ENCODE measurements at regions not wholly inside any gene's neighbourhood (a gene's known extent, or its start where the extent isn't known, plus 50 kb on each side); places are given as distances from the start of the nearest gene placed in this dataset.

- Histone ChIP-seq H3K4me3 (replicated peaks in 1 of 3; ENCODE audit: insufficient read depth in 1 of 3, low read depth in 1 of 3, low read length in 3 of 3) (no peak overlapping the region), H3K4me2 (ENCODE audit: insufficient read depth, low read length) (no peak overlapping the region), H3K79me2 (ENCODE audit: control insufficient read depth, insufficient read depth, low read length) (no peaks in the 10 kb centered on the region), H2AFZ (ENCODE audit: low read depth, low read length) (no peak overlapping the region), H4K20me1 (replicated peaks; ENCODE audit: control insufficient read depth, extremely low read depth, insufficient read depth, low read length) (no peaks in the 10 kb centered on the region), H3K9me3 (replicated peaks; ENCODE audit: control insufficient read depth, insufficient read depth, low read length) (no peaks in the 10 kb centered on the region), H3K9me1 (replicated peaks; ENCODE audit: control insufficient read depth, extremely low read depth, insufficient read depth, low read length) (no peaks in the 10 kb centered on the region), H3K9ac (replicated peaks; ENCODE audit: extremely low read depth, insufficient read depth, low read length) (no peak overlapping the region), H3K4me1 (ENCODE audit: control insufficient read depth, extremely low read depth, insufficient read depth, low read length) (no peaks in the 10 kb centered on the region), H3K36me3 (ENCODE audit: control insufficient read depth in 2 of 2, extremely low read depth in 1 of 2, insufficient read depth in 2 of 2, low read length in 2 of 2) (no peaks in the 10 kb centered on the region), H3K27ac (ENCODE audit: insufficient read depth, low read depth, low read length) (no peak overlapping the region), H3K27me3 (ENCODE audit: control insufficient read depth in 2 of 2, insufficient read depth in 2 of 2, low read length in 2 of 2) (no peaks in the 10 kb centered on the region)
- POLR2A ChIA-PET = no interaction called here
- TF ChIP-seq CTCF (IDR thresholded peaks at IDR 0.05; ENCODE audit: extremely low read depth in 1 of 2, insufficient read depth in 1 of 2, low read depth in 1 of 2, low read length in 2 of 2) (no peak), GATA2 (IDR thresholded peaks at IDR 0.05; ENCODE audit: insufficient read depth, insufficient read length, low read depth, low read length) (no peak), POLR2AphosphoS5 (IDR thresholded peaks at IDR 0.05; ENCODE audit: insufficient read depth, low read depth, low read length) (no peak), POLR2A (IDR thresholded peaks at IDR 0.05; ENCODE audit: low read depth, low read length) (no peak), MAX (IDR thresholded peaks at IDR 0.05; ENCODE audit: insufficient read depth, insufficient read length) (no peak), JUN (IDR thresholded peaks at IDR 0.05; ENCODE audit: borderline replicate concordance, insufficient read depth, insufficient read length, low read depth) (no peak)
- intact Hi-C loops (cut with micrococcal nuclease) = no loop called here
- DNase-seq (ENCODE audit: low read depth, low spot score) (no peak), FAIRE-seq (no peak)
- BruUV-seq (replicated peaks) = no TSS peak
- dilution Hi-C loops (cut with MboI; ENCODE audit: extremely low pct_ligation_motif_present, low sequenced_read_pairs) = no loop called here
- CTCF ChIA-PET = interaction anchor here (1.0 to 4.8 kb wide), 2 partner anchors 262 to 264 kb away, joined by 3 to 15 read pairs; no protein-coding TSS in a partner anchor
Measured at GRCh38 chr12:107395817-107396216, 289.8 kb upstream of the PWP1 start.

GRCh38 chr12:107396991-107397390, 288.6 kb upstream of the PWP1 start:
- H3K27ac ChIP-seq (ENCODE audit: insufficient read depth, low read depth, low read length) = no peak overlapping the region
- no peak overlapping the region for H3K4me2 ChIP-seq (ENCODE audit: insufficient read depth, low read length)
- H3K4me3 ChIP-seq (replicated peaks in 1 of 3; ENCODE audit: insufficient read depth in 1 of 3, low read depth in 1 of 3, low read length in 3 of 3) = no peak overlapping the region
- ChIA-PET POLR2A (no interaction called here), CTCF (interaction anchor here (1.4 to 4.8 kb wide), 2 partner anchors 265 kb away, joined by 8 to 15 read pairs; no protein-coding TSS in a partner anchor)
- H4K20me1 ChIP-seq (replicated peaks; ENCODE audit: control insufficient read depth, extremely low read depth, insufficient read depth, low read length) = no peaks in the 10 kb centered on the region
- no peak for FAIRE-seq
- H3K4me1 ChIP-seq (ENCODE audit: control insufficient read depth, extremely low read depth, insufficient read depth, low read length) = no peaks in the 10 kb centered on the region
- dilution Hi-C loops (cut with MboI; ENCODE audit: extremely low pct_ligation_motif_present, low sequenced_read_pairs) = no loop called here
- BruUV-seq (replicated peaks) = no TSS peak
- no peaks in the 10 kb centered on the region for H3K9me3 ChIP-seq (replicated peaks; ENCODE audit: control insufficient read depth, insufficient read depth, low read length)
- TF ChIP-seq GATA2 (IDR thresholded peaks at IDR 0.05; ENCODE audit: insufficient read depth, insufficient read length, low read depth, low read length) (no peak), EZH2 (IDR thresholded peaks at IDR 0.05; ENCODE audit: borderline replicate concordance, low read depth, low read length, severe bottlenecking) (no peak), MAX (IDR thresholded peaks at IDR 0.05; ENCODE audit: insufficient read depth, insufficient read length) (no peak), FOS (IDR thresholded peaks at IDR 0.05; ENCODE audit: borderline replicate concordance, insufficient read depth, low read length) (no peak), POLR2AphosphoS5 (IDR thresholded peaks at IDR 0.05; ENCODE audit: insufficient read depth, low read depth, low read length) (no peak), POLR2A (IDR thresholded peaks at IDR 0.05; ENCODE audit: low read depth, low read length) (no peak), CTCF (IDR thresholded peaks at IDR 0.05; ENCODE audit: extremely low read depth in 1 of 2, insufficient read depth in 1 of 2, low read depth in 1 of 2, low read length in 2 of 2) (no peak), JUN (IDR thresholded peaks at IDR 0.05; ENCODE audit: borderline replicate concordance, insufficient read depth, insufficient read length, low read depth) (no peak), MYC (IDR thresholded peaks at IDR 0.05; ENCODE audit: low read depth, low read length) (no peak)
- DNase-seq (ENCODE audit: low read depth, low spot score) = no peak
- H3K27me3 ChIP-seq (ENCODE audit: control insufficient read depth in 2 of 2, insufficient read depth in 2 of 2, low read length in 2 of 2) = no peaks in the 10 kb centered on the region
- intact Hi-C loops (cut with micrococcal nuclease) = no loop called here
- H3K9ac ChIP-seq (replicated peaks; ENCODE audit: extremely low read depth, insufficient read depth, low read length) = no peak overlapping the region
- H3K79me2 ChIP-seq (ENCODE audit: control insufficient read depth, insufficient read depth, low read length) = no peaks in the 10 kb centered on the region
- H3K36me3 ChIP-seq (ENCODE audit: control insufficient read depth in 2 of 2, extremely low read depth in 1 of 2, insufficient read depth in 2 of 2, low read length in 2 of 2) = no peaks in the 10 kb centered on the region
- no peak overlapping the region for H2AFZ ChIP-seq (ENCODE audit: low read depth, low read length)
- H3K9me1 ChIP-seq (replicated peaks; ENCODE audit: control insufficient read depth, extremely low read depth, insufficient read depth, low read length) = no peaks in the 10 kb centered on the region
